ENCODE measurements at regions not wholly inside any gene's neighbourhood (a gene's known extent, or its start where the extent isn't known, plus 50 kb on each side); places are given as distances from the start of the nearest gene placed in this dataset.

- FAIRE-seq (no peak), DNase-seq (ENCODE audit: insufficient read length) (no peak)
- TF ChIP-seq POLR2A (IDR thresholded peaks at IDR 0.05; ENCODE audit: low read depth, low read length) (no peak), TAF1 (IDR thresholded peaks at IDR 0.05; ENCODE audit: borderline replicate concordance, low read depth, low read length) (no peak)
These were observed 154.1 kb downstream of the NUP210 start for GRCh38 chr3:13266005-13266404.

- FAIRE-seq (no peak), DNase-seq (ENCODE audit: insufficient read length) (no peak)
- TF ChIP-seq POLR2AphosphoS5 (IDR thresholded peaks at IDR 0.05; ENCODE audit: low read depth, low read length) (no peak), POLR2A (IDR thresholded peaks at IDR 0.05; ENCODE audit: low read depth, low read length) (no peak), TAF1 (IDR thresholded peaks at IDR 0.05; ENCODE audit: borderline replicate concordance, low read depth, low read length) (no peak)
These were observed 154.6 kb downstream of the NUP210 start for GRCh38 chr3:13265507-13265906.

GRCh38 chr3:13265016-13265415 lies 155.1 kb downstream of the NUP210 start:
- TF ChIP-seq TAF1 (IDR thresholded peaks at IDR 0.05; ENCODE audit: borderline replicate concordance, low read depth, low read length) (no peak), POLR2A (IDR thresholded peaks at IDR 0.05; ENCODE audit: low read depth, low read length) (no peak), POLR2AphosphoS5 (IDR thresholded peaks at IDR 0.05; ENCODE audit: low read depth, low read length) (no peak)

GRCh38 chr3:13264468-13264795 lies 155.7 kb downstream of the NUP210 start:
- DNase-seq (ENCODE audit: insufficient read length) (no peak), FAIRE-seq (no peak)
- TF ChIP-seq TAF1 (IDR thresholded peaks at IDR 0.05; ENCODE audit: borderline replicate concordance, low read depth, low read length) (no peak), POLR2A (IDR thresholded peaks at IDR 0.05; ENCODE audit: low read depth, low read length) (no peak), POLR2AphosphoS5 (IDR thresholded peaks at IDR 0.05; ENCODE audit: low read depth, low read length) (no peak)

More at GRCh38 chr3:13265016-13265415, 155.1 kb downstream of the NUP210 start:
- DNase-seq (ENCODE audit: insufficient read length) (no peak), FAIRE-seq (no peak)

- FAIRE-seq: no peak
- DNase-seq (ENCODE audit: insufficient read length): no peak
- TF ChIP-seq POLR2AphosphoS5 (IDR thresholded peaks at IDR 0.05; ENCODE audit: low read depth, low read length) (no peak), POLR2A (IDR thresholded peaks at IDR 0.05; ENCODE audit: low read depth, low read length) (no peak), TAF1 (IDR thresholded peaks at IDR 0.05; ENCODE audit: borderline replicate concordance, low read depth, low read length) (no peak)
These were observed 156.2 kb downstream of the NUP210 start for GRCh38 chr3:13263770-13264467.

- DNase-seq (ENCODE audit: insufficient read length) (no peak), FAIRE-seq (no peak)
- TF ChIP-seq POLR2AphosphoS5 (IDR thresholded peaks at IDR 0.05; ENCODE audit: low read depth, low read length) (no peak), TAF1 (IDR thresholded peaks at IDR 0.05; ENCODE audit: borderline replicate concordance, low read depth, low read length) (no peak), POLR2A (IDR thresholded peaks at IDR 0.05; ENCODE audit: low read depth, low read length) (no peak)
These were observed 157.5 kb downstream of the NUP210 start for GRCh38 chr3:13262493-13263211.

GRCh38 chr3:13261892-13262291 lies 158.2 kb downstream of the NUP210 start:
- DNase-seq (ENCODE audit: insufficient read length) (no peak), FAIRE-seq (no peak)
- no peak for TF ChIP-seq POLR2A (IDR thresholded peaks at IDR 0.05; ENCODE audit: low read depth, low read length)
- TF ChIP-seq POLR2AphosphoS5 (IDR thresholded peaks at IDR 0.05; ENCODE audit: low read depth, low read length): no peak
- no peak for TF ChIP-seq TAF1 (IDR thresholded peaks at IDR 0.05; ENCODE audit: borderline replicate concordance, low read depth, low read length)

- no peak for FAIRE-seq
- DNase-seq (ENCODE audit: insufficient read length): no peak
- TF ChIP-seq POLR2AphosphoS5 (IDR thresholded peaks at IDR 0.05; ENCODE audit: low read depth, low read length) (no peak), TAF1 (IDR thresholded peaks at IDR 0.05; ENCODE audit: borderline replicate concordance, low read depth, low read length) (no peak), POLR2A (IDR thresholded peaks at IDR 0.05; ENCODE audit: low read depth, low read length) (no peak)
These were observed 158.9 kb downstream of the NUP210 start for GRCh38 chr3:13261104-13261830.

- FAIRE-seq: no peak
- DNase-seq (ENCODE audit: insufficient read length): no peak
- TF ChIP-seq POLR2AphosphoS5 (IDR thresholded peaks at IDR 0.05; ENCODE audit: low read depth, low read length): no peak
- no peak for TF ChIP-seq POLR2A (IDR thresholded peaks at IDR 0.05; ENCODE audit: low read depth, low read length)
- no peak for TF ChIP-seq TAF1 (IDR thresholded peaks at IDR 0.05; ENCODE audit: borderline replicate concordance, low read depth, low read length)
These were observed 159.6 kb downstream of the NUP210 start for GRCh38 chr3:13260259-13261103.

- FAIRE-seq (no peak), DNase-seq (ENCODE audit: insufficient read length) (no peak)
- no peak for TF ChIP-seq POLR2A (IDR thresholded peaks at IDR 0.05; ENCODE audit: low read depth, low read length)
- TF ChIP-seq TAF1 (IDR thresholded peaks at IDR 0.05; ENCODE audit: borderline replicate concordance, low read depth, low read length): no peak
- TF ChIP-seq POLR2AphosphoS5 (IDR thresholded peaks at IDR 0.05; ENCODE audit: low read depth, low read length): no peak
These were observed 160.3 kb downstream of the NUP210 start for GRCh38 chr3:13259831-13260230.

- TF ChIP-seq TAF1 (IDR thresholded peaks at IDR 0.05; ENCODE audit: borderline replicate concordance, low read depth, low read length) (no peak), POLR2AphosphoS5 (IDR thresholded peaks at IDR 0.05; ENCODE audit: low read depth, low read length) (no peak), POLR2A (IDR thresholded peaks at IDR 0.05; ENCODE audit: low read depth, low read length) (no peak)
- no peak for FAIRE-seq
- DNase-seq (ENCODE audit: insufficient read length): no peak
These were observed 161.1 kb downstream of the NUP210 start for GRCh38 chr3:13258986-13259514.
